GM19438 (cell line): ENCODE measurements at regions not wholly inside any gene's neighbourhood (a gene's known extent, or its start where the extent isn't known, plus 50 kb on each side); places are given as distances from the start of the nearest gene placed in this dataset.
"Not testable (repeated sequence)": the region's sequence is repeated elsewhere in the genome, so short reads cannot be mapped to it uniquely, and the experiment has no call there.

Experiments used
- ATAC-seq: cut with Tn5 transposase; IDR thresholded peaks from one replicate; pipeline ENCODE4 v1.9.1; 2021; ENCODE audit warnings: low read depth; ENCODE audit not compliant: unreplicated experiment

GRCh38 chr18:1599196-1599595, 694.5 kb downstream of the ADCYAP1 start:
- no peak for ATAC-seq

DNA sequence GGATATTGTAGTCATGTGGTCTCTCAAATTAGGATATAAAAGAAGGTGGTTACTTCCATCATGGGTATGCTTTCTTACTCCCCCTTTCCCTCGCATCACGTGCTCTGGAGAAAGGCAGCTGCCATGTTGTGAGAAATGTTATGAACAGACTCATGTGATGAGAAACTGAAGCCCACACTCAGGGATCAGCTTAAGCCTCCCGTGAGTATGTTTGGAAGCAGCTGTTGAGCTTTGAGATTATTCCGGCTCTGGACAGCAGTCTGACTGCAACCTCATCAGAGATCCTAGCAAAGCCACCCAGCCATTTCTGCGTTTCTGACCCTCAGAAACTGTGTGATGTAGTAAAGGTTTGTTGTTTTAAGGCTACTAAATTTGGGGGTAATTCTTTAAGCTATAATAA, 700.1 kb downstream of the ADCYAP1 start:
- ATAC-seq = no peak

DNA sequence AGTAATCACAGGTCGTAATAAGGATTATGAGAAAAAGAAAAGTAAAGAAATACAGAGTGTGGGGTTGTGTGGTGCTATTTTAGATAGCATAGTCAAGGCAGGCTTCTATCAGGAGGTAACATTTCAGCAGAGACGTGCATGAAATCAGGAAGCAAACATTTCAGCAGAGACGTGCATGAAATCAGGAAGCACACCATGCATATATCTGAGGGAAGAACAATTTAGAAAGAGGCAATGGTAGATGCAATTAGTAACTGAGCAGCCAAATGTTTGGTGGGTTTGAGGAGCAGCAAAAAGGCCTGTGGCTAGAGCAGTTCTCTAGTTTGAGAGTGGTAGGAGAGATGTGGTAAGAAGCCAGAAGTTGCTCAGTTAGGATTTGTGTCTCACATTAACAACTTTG, 713.7 kb downstream of the ADCYAP1 start:
- no peak for ATAC-seq

DNA sequence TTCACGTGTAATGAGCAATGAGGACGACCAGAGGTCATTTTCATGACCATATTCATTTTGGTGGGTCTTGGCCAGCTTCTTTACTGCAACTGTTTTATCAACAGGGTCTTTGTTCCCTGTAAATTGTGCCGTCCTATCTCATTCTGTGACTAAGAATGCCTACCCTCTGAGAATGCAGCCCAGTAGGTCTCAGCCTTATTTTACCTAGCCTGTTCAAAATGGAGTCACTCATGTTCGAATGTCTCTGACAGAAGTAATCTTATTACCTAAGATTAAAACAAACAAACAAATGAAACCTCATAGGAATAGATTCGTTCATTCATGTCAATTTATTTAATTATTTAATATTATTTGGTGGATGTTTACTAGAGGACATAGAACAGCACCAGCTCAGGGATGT, 714.8 kb downstream of the ADCYAP1 start:
- no peak for ATAC-seq

DNA sequence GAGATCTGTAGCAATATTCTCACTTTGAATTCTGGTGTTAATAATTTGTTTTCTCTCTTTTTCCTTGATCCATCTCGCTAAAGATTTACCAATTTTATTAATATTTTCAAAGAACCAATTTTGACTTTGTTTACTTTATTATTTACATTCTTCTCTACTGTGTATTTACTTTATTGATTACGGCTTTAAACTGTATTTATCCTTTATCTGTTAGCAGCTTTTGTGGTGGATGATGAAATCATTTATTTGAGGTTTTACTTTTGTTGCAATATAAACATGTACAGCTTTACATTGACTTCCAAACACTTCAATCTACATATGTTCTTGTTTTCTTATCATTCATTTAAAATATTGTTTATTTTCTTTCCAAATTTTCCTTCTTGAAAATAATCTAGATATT, 719.9 kb downstream of the ADCYAP1 start:
- ATAC-seq = no peak

- ATAC-seq = no peak
Measured at GRCh38 chr18:1627494-1627893, 722.8 kb downstream of the ADCYAP1 start.

DNA sequence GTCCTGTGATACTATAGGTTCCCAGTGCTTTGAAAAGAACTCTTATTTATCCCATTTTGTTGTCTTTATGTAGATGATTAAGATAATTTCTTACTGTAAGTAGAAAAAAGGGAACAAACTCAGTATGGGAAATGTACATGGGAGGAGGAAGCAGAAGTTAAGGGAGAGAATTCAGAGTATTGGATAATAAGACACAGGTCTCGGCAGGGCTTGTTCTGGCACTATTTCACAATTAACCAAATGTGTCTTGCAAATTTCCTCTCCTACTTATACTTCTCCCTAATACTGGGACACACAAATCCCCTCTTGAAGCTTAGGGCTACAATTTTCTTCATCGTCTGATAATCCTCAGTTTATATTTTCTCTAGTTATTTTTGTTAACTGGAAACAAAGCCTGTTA, 744.0 kb downstream of the ADCYAP1 start:
- no peak for ATAC-seq

DNA sequence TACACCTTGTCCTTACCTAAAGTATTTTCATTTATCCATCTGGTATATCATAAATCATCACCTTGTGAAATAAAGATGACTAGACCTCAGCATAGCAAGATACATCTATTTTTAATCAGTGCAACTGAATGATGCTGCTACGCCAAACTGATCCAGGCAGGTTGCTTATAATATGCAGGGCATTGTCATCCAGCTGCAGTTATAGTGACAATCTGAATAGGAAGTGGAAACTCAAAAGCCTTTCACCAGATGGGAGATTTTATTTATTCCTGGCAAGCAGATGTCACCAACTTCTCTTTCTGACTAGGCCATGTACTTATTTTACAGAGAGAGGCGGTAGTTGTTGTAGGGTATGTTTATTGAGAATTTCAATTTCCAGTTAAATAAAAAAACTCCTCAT, 747.3 kb downstream of the ADCYAP1 start:
- ATAC-seq = no peak

- ATAC-seq = no peak
Measured at GRCh38 chr18:1653873-1654272, 749.2 kb downstream of the ADCYAP1 start.

GRCh38 chr18:1657876-1658275, 753.2 kb downstream of the ADCYAP1 start:
- no peak for ATAC-seq

GRCh38 chr18:1658908-1659566, 754.4 kb downstream of the ADCYAP1 start:
- ATAC-seq = no peak

- no peak for ATAC-seq
Measured at GRCh38 chr18:1663879-1664705, 759.4 kb downstream of the ADCYAP1 start.

DNA sequence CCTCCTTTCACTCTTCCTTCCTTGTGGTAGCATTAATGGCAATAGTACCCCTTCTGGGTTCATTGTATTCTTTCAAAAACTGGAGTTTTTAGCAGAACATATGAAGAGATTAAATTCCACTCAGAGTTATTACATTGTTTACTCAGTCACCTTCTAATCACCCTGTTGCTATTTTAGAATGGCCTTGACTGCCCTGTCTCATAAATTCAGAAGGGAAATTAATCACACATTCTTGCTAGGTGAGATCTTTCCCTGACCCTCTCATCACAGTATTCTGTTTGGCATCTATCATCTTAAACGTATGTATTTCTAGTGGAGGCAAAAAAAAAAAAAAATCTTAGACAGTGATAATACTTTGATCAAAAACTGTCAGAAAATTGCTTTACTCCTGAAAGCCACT, 760.4 kb downstream of the ADCYAP1 start:
- no peak for ATAC-seq

DNA sequence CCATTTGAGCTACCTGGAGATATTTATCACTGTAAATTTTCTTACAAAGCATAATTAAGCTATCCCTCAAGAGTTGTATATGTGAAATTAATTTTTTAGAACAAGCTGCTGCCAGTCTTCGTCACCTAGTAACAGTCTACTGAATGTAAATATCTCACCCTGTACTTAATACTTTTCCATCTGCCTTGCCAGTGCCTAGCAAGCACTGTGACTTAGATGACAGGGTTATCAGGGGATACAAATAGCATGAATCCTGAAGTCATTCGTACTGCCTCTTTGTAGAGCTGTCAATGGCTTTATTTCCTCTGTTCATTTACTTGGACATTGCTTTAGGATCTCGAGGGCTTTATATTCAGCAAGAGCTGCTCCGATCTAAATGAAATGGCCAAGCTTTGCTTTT, 763.6 kb downstream of the ADCYAP1 start:
- ATAC-seq = no peak

DNA sequence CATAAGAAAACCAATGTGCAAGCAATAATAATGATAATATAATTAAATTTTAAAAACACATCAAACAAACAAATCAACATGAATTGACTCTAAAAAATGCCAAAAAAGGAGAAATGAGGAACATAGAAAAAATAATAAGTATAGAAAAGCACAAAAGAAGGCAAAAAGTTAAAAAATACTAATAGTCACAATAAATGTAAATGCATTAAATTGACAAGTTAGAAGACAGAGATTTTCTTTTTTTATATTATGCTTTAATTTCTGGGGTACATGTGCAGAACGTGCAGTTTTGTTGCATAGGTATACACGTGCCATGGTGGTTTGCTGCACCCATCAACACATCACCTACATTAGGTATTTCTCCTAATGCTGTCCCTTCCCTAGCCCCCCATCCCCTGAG, 767.0 kb downstream of the ADCYAP1 start:
- not testable (repeated sequence) for ATAC-seq

DNA sequence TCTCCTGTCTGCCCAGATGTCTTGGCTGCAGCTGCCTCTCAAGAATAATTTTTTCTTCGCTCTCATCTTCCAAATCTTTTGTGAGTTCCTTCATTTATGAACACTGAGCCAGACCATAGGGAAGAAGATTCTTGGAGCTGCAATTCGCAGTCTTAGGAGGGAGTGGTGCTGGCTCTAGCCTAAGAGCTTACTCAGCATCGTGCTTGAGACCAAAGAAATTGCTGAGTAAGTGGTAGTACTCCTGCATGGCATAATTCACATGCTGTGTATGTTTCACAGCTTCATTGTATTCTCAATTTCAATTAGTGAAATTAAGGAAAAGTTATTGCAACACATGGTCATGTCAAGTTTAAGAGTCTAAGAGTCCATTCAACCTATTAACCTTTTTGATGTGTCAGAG, 771.7 kb downstream of the ADCYAP1 start:
- ATAC-seq = no peak

GRCh38 chr18:1680108-1680507, 775.4 kb downstream of the ADCYAP1 start:
- no peak for ATAC-seq

- no peak for ATAC-seq
Measured at GRCh38 chr18:1691863-1692262, 787.2 kb downstream of the ADCYAP1 start.

DNA sequence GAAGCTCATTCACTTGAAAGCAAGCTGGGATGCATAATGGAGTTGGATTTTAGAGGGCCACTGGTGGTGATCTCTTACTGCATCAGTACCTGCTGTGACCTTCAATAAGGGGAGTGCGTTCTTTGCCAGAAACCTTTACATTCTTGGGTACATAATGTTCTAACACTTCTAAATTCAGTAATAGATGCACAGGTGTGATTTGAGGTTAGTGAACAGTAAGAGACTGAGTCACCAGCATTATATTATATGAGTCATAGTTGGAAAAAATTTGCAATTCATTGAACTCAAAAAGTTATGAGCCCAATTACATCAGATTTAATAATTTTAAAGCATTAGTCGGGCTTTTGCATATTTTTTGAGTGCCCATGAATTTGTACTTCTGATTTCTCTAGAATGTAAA, 803.3 kb downstream of the ADCYAP1 start:
- ATAC-seq = no peak

GRCh38 chr18:1710114-1710513, 805.4 kb downstream of the ADCYAP1 start:
- ATAC-seq = no peak

- ATAC-seq = no peak
Measured at GRCh38 chr18:1732143-1732542, 827.5 kb downstream of the ADCYAP1 start.

- ATAC-seq = no peak
Measured at GRCh38 chr18:1746131-1746530, 825.2 kb downstream of the METTL4 start.
